NCI-H2029 treated with DMSO at 0.1 percent for 48 hours (cell line): ENCODE measurements at regions not wholly inside any gene's neighbourhood (a gene's known extent, or its start where the extent isn't known, plus 50 kb on each side); places are given as distances from the start of the nearest gene placed in this dataset.
A peak's percentile ranks its signal among the peaks of the same experiment; 100 is the strongest.

Source experiments
- DNase-seq: peaks from one replicate; lab custom pipeline; 2025; lab: John Stamatoyannopoulos, UW

- peak; percentile 13 for DNase-seq
Observed at GRCh38 chr4:77367638-77368037, 210.6 kb downstream of the CCNG2 start.

- DNase-seq, result no peak
Observed at GRCh38 chr4:77372375-77372774, 215.4 kb downstream of the CCNG2 start.

DNA sequence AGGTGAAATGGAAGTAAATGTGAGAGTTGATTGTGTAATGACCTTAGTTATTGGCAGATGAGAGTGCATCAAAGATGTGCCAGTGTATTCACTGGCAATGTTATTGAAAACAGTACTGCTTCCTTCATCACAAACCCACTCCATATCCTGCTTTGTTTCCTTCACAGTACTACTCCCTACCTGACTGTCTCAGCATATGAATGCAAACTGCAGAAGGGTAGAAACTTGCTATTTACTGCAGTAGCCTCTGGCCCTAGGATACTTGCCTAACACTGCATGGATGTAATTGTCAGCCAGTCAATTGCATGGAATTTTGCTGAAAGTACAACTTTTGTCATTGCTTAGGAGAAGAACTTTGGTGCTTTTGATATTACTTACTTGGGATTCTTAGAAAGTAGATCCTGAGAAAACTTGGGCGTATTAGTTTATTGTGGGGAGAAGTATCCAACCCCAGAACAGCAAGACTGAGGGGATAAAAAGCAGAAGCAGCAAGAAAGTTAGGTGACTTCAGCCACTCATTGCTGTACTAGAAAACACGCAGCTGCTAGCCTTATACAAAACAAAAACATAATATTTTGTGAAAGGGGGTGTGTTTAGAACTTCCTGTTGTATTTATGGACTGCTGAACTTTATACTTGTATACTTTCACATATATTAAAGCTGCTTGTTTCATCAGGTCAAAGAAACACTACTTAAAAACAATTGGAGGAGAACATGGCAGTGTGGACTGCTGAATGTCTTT, 219.0 kb downstream of the CCNG2 start:
- DNase-seq, result no peak

GRCh38 chr4:77376788-77377460, 219.9 kb downstream of the CCNG2 start:
- no peak for DNase-seq

GRCh38 chr4:77384094-77384493, 221.5 kb upstream of the CXCL13 start:
- DNase-seq, result no peak

DNA sequence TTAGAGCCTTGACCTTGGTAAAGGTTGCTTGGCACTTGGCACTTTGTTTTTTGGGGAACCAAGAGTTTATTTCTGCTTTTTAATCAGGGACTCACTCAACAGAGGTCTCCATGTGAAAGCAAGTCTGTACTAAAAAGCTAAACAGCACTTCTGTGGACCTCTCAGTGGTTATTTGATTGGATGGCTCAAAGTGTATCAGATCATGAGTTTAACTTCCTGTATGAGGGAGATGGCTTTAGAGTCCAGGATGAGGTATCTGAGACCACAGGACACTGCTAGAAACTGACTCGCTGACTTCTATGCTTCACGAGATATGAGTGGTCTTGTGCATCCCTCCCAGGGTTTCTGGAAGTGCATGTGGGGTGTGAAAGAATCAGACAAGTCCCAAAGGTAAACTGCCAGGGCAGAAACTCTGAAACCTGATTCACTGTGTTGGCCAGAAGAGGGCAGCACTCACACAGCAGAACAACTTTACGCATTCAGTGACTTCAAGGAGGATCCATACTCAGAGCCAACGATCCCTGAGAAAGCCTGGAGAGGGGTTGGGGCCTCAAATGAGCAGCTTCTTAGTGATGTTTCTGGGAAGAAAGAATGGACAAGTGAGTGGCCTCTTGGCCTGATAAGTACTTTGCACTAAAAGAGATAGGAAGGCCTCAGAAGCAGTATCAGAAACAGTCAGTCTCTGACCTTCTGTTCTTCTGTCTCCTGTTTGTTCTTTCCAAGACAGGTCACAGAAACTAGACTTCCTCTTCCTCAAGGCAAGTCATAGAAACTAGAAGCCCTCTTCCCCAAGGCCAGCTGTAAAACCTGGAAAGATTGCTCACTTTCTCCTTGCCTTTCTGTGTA, 220.3 kb upstream of the CXCL13 start:
- DNase-seq, result peak; percentile 25

DNA sequence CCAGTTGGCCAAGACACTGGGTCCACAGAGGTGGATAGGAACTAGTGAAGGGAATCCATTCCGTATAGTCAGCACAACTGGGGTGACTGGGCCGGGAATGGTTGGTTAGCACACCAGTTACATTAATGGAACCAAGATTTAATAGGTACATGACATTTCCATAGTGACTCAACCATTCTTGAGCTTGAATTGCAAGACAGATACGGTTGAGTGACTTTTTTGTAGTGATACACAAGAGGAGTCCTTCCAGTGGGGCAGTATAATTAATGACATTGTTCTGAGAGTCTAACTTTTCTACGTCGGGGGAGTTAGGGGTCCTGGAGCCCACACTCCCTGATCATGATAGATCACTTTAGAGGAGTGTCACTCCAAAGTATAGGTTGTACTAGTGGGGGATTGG, 211.6 kb upstream of the CXCL13 start:
- DNase-seq, result no peak

- no peak for DNase-seq
Observed at GRCh38 chr4:77395481-77395880, 210.1 kb upstream of the CXCL13 start.

DNA sequence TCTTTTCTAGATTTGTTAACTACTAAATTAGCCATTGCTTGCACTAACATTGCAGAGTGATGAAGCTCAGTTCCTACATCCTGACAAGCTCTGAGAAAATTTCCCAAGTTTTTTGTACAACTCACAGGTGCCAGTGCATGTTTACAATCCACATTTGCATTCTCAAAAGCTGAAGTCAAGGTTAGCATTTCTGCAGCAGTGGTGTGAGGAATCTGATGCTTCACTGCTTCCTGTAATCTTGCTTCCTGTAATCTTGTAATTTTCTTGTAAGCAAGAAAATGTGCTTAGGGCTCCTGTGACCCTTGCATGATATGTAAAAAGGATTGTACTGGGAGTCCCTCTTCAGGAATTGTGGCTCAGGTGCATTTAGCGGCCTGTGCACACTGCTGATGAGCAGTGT, 207.4 kb upstream of the CXCL13 start:
- no peak for DNase-seq

DNA sequence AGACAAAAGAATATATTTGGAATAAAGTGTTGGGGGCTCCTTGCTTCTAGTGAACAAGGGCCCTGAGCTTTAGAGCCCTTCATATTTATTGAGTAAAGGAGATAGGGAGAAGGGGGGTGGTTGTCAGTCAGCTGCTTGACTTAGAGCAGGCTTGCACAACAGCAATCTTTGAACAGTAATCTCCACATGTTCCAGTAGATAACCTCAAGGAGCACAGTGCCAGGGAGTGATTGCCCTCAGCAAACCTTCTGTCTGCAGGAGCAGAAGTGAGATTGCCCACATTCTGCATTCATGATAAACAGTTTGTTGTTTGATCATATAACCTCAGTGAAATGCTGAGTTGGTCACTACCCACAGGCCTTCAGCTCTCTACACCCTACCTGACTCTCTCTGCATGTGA, 205.8 kb upstream of the CXCL13 start:
- DNase-seq, result no peak

GRCh38 chr4:77413766-77414165, 191.9 kb upstream of the CXCL13 start:
- no peak for DNase-seq

GRCh38 chr4:77415689-77416088, 189.9 kb upstream of the CXCL13 start:
- DNase-seq, result no peak

GRCh38 chr4:77418333-77418732, 187.3 kb upstream of the CXCL13 start:
- DNase-seq, result peak; percentile 34

GRCh38 chr4:77430847-77431246, 174.8 kb upstream of the CXCL13 start:
- no peak for DNase-seq

- no peak for DNase-seq
Observed at GRCh38 chr4:77431546-77431945, 174.1 kb upstream of the CXCL13 start.

DNA sequence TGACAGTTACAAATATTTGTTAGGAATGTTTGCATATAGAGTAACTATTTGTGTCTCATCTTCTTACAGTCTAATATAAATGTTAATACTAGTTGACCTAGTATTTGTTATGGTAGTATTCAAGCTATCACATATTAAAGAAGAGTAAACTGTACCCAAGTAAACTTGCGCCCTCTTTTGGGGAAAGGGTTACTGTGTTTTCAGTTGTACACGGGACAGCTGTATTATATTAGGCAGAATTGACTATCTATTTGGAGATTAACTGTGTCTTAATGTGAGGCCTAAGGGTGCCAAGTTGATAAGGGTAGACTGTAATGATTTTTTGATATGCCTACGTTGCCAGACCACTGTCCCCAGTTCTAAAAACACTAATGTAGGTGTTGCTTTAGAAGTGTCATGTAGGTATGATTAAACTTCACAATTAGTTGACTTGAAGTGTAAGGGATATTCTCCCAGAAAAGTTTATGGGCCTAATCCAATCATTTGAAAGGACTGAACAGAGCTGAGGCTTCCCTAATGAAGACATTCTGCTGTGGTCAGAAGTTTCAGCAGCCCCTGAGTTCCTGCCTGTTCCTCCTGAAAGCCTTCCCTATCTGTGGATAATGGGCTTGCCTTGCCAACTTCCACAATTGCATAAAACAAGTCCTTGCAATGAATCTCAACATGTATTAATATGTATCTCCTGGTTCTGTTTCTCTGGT, 172.8 kb upstream of the CXCL13 start:
- DNase-seq, result no peak

DNA sequence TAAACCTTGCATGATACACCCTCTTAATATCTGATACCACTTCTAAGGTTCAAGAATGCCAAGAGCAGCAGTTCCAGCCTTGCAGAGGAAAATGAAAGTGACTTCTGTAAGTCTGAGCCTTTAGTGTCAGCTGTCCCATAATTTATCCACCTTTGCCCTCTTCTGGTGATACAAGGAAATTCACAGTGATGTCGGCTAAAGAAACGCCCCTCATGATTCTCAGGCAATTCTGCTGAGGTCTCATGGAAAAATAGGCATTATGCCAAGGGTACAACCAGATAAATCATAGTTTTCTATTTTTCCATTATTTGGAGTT, 172.2 kb upstream of the CXCL13 start:
- DNase-seq, result peak; percentile 63

DNA sequence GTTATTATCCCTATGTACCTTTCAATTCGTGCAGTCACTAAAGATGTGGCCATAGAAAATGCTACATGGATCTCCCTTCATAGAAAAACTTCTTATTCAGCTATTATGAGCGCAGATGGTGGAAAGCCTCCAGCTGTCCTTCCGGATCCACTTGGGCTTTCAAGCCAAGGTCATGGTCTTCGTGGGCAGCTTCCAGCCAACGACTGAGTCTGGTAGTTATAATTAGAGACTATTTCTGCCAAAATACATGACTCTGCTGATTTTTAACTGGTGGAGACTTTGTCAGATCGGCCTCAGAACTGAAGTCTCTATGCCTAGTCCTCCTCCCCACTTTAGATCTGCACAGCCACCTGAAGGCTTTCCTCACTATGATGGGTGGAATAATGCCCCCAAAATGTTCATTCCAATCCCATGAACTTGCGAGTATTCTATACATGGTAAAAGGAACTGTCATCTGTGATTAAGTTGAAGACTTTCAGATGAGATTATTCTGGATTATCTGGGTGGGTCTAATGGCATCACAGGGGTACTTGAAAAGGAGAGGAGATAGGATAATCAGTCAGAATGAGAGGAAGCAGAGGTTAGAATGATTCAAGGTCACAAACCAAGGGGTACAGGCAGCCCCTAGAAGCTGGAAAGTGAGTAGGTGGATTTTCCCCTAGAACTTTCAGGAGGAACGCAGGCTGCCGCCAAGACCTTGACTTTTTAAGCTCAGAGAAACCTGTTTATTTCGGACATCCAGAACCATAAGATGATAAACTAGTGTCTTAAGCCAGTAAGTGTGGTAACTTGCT, 171.1 kb upstream of the CXCL13 start:
- no peak for DNase-seq

DNA sequence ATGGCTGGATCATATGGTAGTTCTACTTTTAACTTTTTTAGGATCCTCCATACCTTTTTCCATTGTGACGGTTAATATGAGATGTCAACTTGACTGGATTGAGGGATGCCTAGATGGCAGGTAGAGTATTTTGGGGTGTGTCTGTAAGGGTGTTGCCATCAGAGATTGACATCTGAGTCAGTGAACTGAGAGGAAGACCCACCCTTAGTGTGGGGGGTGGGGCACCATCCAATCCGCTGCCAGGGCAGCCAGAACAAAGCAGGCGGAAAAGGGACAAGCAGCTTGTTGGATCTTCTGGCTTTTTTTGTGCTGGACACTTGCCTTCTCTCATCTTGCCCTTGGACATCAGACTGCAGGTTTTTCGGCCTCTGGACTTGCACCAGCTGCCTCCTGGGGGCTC, 168.5 kb upstream of the CXCL13 start:
- no peak for DNase-seq

DNA sequence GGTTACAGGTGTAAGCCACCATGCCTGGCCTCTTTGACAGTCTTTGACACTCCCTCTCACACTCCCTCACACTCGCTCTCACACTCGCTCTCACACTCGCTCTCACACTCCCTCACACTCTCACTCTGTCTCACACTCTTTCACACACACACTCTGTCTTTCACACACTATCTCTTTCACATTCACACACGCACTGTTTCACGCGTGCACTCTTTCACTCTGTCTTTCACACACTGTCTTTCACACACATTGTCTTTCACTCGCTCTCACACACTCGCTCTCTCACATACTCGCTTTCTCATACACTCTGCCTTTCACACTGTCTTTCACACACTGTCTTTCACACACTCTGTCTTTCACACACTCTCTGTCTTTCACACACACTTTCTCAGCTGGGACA, 167.1 kb upstream of the CXCL13 start:
- DNase-seq, result no peak

DNA sequence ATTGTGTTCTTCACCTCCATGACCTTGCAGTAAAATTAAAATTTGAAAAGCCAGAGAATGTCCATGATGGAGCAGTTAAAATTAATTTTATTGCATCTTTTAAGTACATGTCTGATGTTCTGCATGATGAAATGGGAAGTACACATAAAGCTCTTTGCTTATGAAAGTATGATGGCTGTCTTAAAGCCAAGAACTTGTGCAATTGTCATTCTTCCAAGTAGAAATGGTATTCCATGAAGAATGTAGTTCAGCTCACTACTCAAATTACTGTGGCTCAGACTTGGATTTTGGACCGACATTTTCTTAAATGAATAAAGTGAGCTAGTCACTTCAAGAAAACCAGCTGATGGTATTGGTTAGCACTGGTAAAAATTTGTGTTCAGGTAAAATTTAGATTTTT, 161.7 kb upstream of the CXCL13 start:
- no peak for DNase-seq

DNA sequence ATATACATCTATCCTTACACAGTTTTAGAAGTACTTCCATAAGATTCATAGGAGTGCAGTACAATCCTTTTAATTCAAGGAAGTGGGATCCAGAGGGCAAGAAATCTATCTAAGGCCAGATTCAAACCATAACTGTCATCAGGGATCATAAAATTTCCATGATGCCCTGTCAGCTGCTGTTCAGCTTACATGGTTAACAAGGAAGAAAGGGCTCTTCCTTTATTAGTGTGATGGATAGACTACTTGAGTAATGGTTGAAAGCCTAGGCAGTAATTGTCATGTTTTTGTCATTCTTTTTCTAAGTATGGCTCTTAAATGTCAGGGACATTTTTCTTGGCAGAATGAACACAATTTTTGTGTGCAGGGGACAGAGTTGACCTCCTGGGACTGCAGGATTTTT, 159.8 kb upstream of the CXCL13 start:
- no peak for DNase-seq
